Heart right ventricle (tissue), 16 donors: ENCODE measurements at regions not wholly inside any gene's neighbourhood (a gene's known extent, or its start where the extent isn't known, plus 50 kb on each side); places are given as distances from the start of the nearest gene placed in this dataset.

ENCODE experiments used
- ATAC-seq, 8 donors: fragments of 200-7000 bp; cut with Tn5 transposase; one replicate each; pipeline ENCODE4 v1.9.1; 2020; ENCODE audit warnings: mild to moderate bottlenecking in 8 of 8, moderate library complexity in 8 of 8, moderate number of reproducible peaks in 1 of 8
- DNase-seq, 2 donors: peaks; one replicate each; pipeline ENCODE4 v3.0.0-alpha.2; 2020
- H3K27ac ChIP-seq, 10 donors: fragments of 200-600 bp; sonication (generic) in 2 of 10; one replicate each; pipeline versions ENCODE4 v1.5.0 to v1.8.0; 2020 to 2022; ENCODE audit warnings: mild to moderate bottlenecking in 3 of 10
- H3K27me3 ChIP-seq, 7 donors: fragments of 200-600 bp; one replicate each; pipeline ENCODE4 v1.8.0; 2021 to 2022; ENCODE audit warnings: mild to moderate bottlenecking in 2 of 7
- H3K36me3 ChIP-seq, 9 donors: fragments of 200-600 bp; sonication (generic) in 1 of 9; one replicate each; pipeline versions ENCODE4 v1.5.0 to v1.8.0; 2020 to 2022; ENCODE audit warnings: mild to moderate bottlenecking in 2 of 9
- H3K4me1 ChIP-seq, 9 donors: fragments of 200-600 bp; sonication (generic) in 1 of 9; one replicate each; pipeline versions ENCODE4 v1.5.0 to v1.8.0; 2020 to 2022; ENCODE audit warnings: mild to moderate bottlenecking in 4 of 9
- H3K4me3 ChIP-seq, 10 donors: fragments of 200-600 bp; sonication (generic) in 2 of 10; one replicate each; pipeline versions ENCODE4 v1.5.0 to v1.8.0; 2020 to 2022; ENCODE audit warnings: mild to moderate bottlenecking in 7 of 10, moderate library complexity in 2 of 10
- H3K9me3 ChIP-seq, 11 donors: fragments of 200-600 bp in 10 of 11; sonication (generic) in 2 of 11; one replicate each; pipeline versions ENCODE4 v1.5.0 to v1.8.0; 2013 to 2022; ENCODE audit warnings: mild to moderate bottlenecking in 2 of 11, control low read depth in 1 of 11, moderate library complexity in 1 of 11
- CTCF ChIP-seq, 9 donors: fragments of 200-600 bp; sonication (generic) in 2 of 9; IDR thresholded peaks; one replicate each; pipeline versions ENCODE4 v1.5.0 to v1.8.0; 2021 to 2022; ENCODE audit warnings: antibody characterized with exemption in 9 of 9, mild to moderate bottlenecking in 5 of 9, moderate library complexity in 1 of 9
- WGBS, 2 donors: extraction: QIAGEN DNeasy Blood & Tissue Kit; methylation state at CpG; one replicate each; pipeline ENCODE4 v1.1.7; 2013; ENCODE audit warnings: inconsistent platforms in 1 of 2; 5-methylcytosine and 5-hydroxymethylcytosine counted together
- intact Hi-C, 10 donors: fragments of 100-400 bp; cut with DNase I; formaldehyde crosslinking; loops; one replicate each; pipeline versions ENCODE4 v1.11.1 to v1.14.2; 2022
- donor health status: Arrhythmogenic right ventricular cardiomyopathy.
- donor health status: ischemic (EF 13 %, LVEDD 7.1; RV severe dilation, severe dysfunction).
- donor health status: healthy with polysubstance abuse.
- donor health status: DM: no; HTN: yes; CAD: no.
- donor health status: DM: no; HTN: no; CAD: no.
- donor health status: ischemic (EF 25% LVEDD 6.9; RV normal size, moderate dysfunction).
- donor health status: ischemic (EF 25% LVEDD 5.7; RV mildly dilated, moderate dysfunction).
- donor health status: healthy.
- donor health status: DM: yes; HTN: yes; CAD: no.
- donor health status: Ischemic cardiomyopathy.
- donor health status: ischemic (EF 35%, LVEDD 5.7; RV mildly dilated, moderate dysfunction).
- donor health status: nonischemic (EF 11% LVEDD 7.7; RV severe dilation, severe dysfunction).
- donor health status: DM: yes; HTN: yes; CAD: no.
- donor health status: PGD.
- donor health status: ischemic (EF 29% LVEDD 5.4; RV normal size, mild dysfunction).
- donor health status: nonischemic (EF 23%, LVEDD 6.1; RV moderate dilation, normal function).

DNA sequence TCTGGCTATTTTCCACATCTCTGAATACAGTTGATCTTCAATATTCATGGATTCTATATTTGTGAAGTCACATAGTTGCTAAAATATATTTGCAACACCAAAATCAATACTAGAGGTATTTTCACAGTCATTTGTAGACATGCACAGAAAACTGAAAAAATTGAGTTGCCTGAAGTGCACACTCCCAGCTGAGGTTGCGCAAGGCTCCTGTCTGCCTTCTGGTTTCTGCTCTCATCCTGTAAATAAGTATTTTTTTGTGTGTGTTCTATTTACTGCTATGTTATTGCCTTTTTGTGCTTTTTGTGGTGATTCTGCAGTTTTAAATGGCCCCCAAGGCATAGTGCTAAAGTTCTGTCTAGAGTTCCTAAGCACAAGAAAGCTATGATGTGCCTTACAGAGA lies 371.1 kb upstream of the GRAMD2B start:
- DNase-seq (no peak), ATAC-seq (no peak)
- no peak overlapping the region for H3K4me3 ChIP-seq
- H3K4me1 ChIP-seq: peaks cover 0 to 22% (median 0%) of the 10 kb centered on the region in 9 donors
- intact Hi-C loops: no loop called here
- H3K27ac ChIP-seq: no peak overlapping the region
- H3K9me3 ChIP-seq: peaks cover 0 to 6% (median 0%) of the 10 kb centered on the region in 11 donors
- no peak for TF ChIP-seq CTCF (IDR thresholded peaks at IDR 0.05)
- 97% methylated on average over 1 of the region's 1 CpG for WGBS, 2 donors
- H3K36me3 ChIP-seq: no peaks in the 10 kb centered on the region
- H3K27me3 ChIP-seq: no peaks in the 10 kb centered on the region

DNA sequence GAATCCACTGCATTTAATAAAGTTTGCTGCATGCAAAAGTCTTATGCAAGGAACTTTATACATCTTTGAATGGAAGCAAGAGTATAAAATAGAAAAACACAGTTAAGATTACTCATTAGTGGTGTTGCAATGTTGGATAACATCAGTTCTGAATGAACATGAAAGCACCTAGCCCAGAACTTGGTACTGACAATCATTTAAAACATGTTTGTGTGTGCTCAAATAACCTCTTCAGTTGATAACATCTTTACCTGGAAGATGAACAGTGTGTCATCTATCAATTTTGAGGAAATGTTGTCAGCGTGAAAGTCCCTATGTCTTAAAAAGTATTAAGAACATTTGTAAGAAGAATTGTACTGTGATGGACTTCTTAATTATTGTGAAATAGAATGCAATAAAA lies 370.4 kb upstream of the GRAMD2B start:
- peaks cover 0 to 6% (median 0%) of the 10 kb centered on the region in 11 donors for H3K9me3 ChIP-seq
- no peak overlapping the region for H3K27ac ChIP-seq
- TF ChIP-seq CTCF (IDR thresholded peaks at IDR 0.05): no peak
- H3K4me1 ChIP-seq: peaks cover 0 to 22% (median 0%) of the 10 kb centered on the region in 9 donors
- intact Hi-C loops: no loop called here
- 97 to 98% methylated on average over 1 of the region's 1 CpG for WGBS, 2 donors
- DNase-seq (no peak), ATAC-seq (no peak)
- H3K27me3 ChIP-seq: no peaks in the 10 kb centered on the region
- no peaks in the 10 kb centered on the region for H3K36me3 ChIP-seq
- no peak overlapping the region for H3K4me3 ChIP-seq

DNA sequence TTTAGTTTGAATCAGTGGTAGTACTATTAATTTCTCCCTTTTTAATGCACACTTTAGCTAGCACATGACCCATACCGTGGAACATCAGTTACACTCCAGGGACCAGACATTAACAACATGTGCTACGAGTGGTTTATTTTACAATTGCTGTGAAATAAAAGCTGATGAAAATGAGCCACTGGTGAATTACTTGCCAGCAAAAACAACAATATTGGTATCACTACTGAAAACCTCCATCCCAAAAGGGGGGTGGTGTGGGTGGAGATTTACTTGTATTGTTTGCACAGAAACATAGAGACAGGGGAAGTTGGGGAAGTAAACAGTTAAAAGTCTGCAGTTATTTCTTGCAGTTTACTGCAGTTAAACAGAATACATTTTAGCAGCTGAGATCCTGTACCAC lies 369.6 kb upstream of the GRAMD2B start:
- no peak for DNase-seq
- Histone ChIP-seq H3K27me3 (no peaks in the 10 kb centered on the region), H3K36me3 (no peaks in the 10 kb centered on the region), H3K27ac (no peak overlapping the region), H3K4me3 (no peak overlapping the region), H3K9me3 (peaks cover 0 to 10% (median 0%) of the 10 kb centered on the region in 11 donors), H3K4me1 (peaks cover 0 to 22% (median 0%) of the 10 kb centered on the region in 9 donors)
- no peak for ATAC-seq
- intact Hi-C loops: no loop called here
- TF ChIP-seq CTCF (IDR thresholded peaks at IDR 0.05): no peak
- 53 to 55% methylated on average over 2 of the region's 2 CpGs for WGBS, 2 donors

DNA sequence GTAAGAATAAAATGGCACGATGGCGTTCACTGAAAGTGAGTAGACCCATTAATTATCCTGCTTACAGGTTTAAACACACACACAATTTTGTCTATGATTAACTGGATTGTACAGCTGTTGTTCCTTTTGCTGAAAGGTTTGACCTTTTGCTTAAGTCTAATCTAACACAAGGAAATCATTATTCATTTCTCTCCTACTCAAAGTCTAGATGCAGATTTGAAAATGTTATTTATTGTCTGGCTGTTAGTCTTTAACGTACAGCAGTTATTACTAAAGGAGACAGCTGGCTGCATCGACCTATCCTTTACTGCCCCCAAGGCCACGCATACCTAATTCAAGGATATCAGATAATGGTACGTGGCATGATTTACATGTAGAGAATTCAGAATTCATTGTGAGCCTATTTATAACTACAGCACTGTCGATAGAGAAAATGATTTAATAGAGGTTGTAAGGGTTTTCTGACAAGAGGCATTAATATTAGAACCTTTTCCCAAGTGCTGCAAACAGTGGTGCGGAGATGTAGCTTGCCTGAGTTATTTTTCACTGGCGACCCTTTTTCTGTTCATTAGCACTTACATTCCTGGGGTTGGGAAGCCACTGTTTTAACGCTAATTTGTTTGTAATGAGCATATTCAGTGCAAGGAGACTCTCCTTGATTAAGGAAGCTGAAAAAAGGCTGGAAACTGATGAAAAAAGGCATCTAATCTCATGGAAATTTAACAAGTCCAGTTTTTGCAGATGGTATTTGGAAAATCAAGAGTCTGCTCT lies 368.4 kb upstream of the GRAMD2B start:
- no peak for TF ChIP-seq CTCF (IDR thresholded peaks at IDR 0.05)
- Histone ChIP-seq H3K36me3 (no peaks in the 10 kb centered on the region), H3K4me1 (peaks cover 0 to 22% (median 0%) of the 10 kb centered on the region in 9 donors), H3K27ac (peak overlapping the region in 6 of 10 donors; percentile 8 to 56 (median 41)), H3K27me3 (no peaks in the 10 kb centered on the region), H3K4me3 (peak overlapping the region in 1 of 10 donors; percentile 13), H3K9me3 (peaks cover 0 to 13% (median 0%) of the 10 kb centered on the region in 11 donors)
- WGBS, 2 donors: 34 to 41% methylated on average over 10 of the region's 10 CpGs
- ATAC-seq (peak in 5 of 8 donors; percentile 31 to 73 (median 61)), DNase-seq (no peak)
- intact Hi-C loops: no loop called here
